ENCODE measurements at regions not wholly inside any gene's neighbourhood (a gene's known extent, or its start where the extent isn't known, plus 50 kb on each side); places are given as distances from the start of the nearest gene placed in this dataset.
"Not testable (repeated sequence)": the region's sequence is repeated elsewhere in the genome, so short reads cannot be mapped to it uniquely, and the experiment has no call there.

DNA sequence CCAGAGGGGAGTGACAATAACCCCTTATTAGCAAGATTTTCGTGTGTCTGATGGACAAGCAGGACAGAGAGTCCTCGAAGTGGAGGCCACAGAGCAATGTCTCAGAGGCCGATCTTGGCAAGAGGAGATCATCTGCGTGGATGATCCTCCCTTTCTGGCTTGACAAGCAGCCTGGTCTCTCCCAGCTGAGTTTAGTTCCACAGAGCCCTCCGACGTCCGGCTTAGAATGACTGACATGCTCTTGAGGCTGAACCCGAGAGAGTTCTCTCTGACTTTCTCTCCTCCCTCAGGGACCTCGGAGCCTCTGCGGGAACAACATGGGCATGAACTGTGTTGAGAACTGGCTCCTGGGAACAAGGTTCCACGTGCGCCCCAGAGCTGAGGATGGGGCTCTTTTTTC, 180.7 kb upstream of the PFKP start:
- Mint-ChIP-seq H3K4me1 (no peaks in the 10 kb centered on the region), H3K36me3 (no peaks in the 10 kb centered on the region), H3K4me3 (no peak overlapping the region), H3K27ac (no peak overlapping the region), H3K9me3 (no peaks in the 10 kb centered on the region)
- ATAC-seq (no peak), DNase-seq (ENCODE audit: low spot score in 2 of 2) (no peak)

- Mint-ChIP-seq H3K4me1 (no peaks in the 10 kb centered on the region), H3K27ac (no peak overlapping the region), H3K9me3 (no peaks in the 10 kb centered on the region), H3K36me3 (no peaks in the 10 kb centered on the region), H3K4me3 (no peak overlapping the region)
- ATAC-seq (no peak), DNase-seq (ENCODE audit: low spot score in 2 of 2) (no peak)
Observed at GRCh38 chr10:2885288-2886278, 181.8 kb upstream of the PFKP start.

DNA sequence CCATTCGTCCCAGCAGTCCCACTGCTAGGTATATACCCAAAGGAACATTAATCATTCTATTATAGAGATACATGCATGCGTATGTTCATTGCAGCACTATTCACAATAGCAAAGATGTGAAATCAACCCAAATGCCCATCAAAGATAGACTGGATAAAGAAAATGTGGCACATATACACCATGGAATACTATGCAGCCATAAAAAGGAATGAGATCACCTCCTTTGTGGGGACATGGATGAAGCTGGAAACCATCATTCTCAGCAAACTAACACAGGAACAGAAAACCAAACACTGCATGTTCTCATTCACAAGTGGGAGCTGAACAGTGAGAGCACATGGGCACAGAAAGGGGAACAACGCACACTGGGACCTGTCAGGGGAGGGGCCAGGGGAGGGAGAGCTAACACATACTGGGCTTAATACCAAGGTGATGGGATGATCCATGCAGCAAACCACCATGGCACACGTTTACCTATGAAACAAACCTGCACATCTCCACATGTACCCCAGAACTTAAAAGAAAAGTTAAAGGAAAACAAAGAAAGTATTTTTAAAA, 183.3 kb upstream of the PFKP start:
- not testable (repeated sequence) for H3K4me1 Mint-ChIP-seq; ATAC-seq; DNase-seq (ENCODE audit: low spot score in 2 of 2); H3K27ac Mint-ChIP-seq; H3K36me3 Mint-ChIP-seq; H3K4me3 Mint-ChIP-seq; H3K9me3 Mint-ChIP-seq

DNA sequence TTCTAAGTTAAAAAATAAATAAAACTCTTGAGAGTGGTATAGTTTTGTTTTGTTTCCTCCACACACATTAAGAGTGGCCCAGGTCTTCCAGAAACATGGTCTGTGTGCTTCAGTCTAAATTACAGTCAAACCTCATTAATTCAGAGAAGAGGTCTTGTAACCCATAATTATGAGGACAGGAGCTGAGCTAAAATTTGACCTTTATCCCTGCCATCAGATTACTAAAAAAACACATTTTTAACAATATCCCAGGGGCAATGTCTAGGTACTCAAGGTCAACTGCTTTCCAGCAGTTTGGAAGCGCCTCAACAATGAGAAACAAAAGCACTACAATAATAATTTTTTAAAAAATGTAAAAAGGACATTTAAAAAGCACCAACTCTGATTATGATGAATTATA, 184.1 kb upstream of the PFKP start:
- no peaks in the 10 kb centered on the region for H3K36me3 Mint-ChIP-seq
- H3K4me1 Mint-ChIP-seq = no peaks in the 10 kb centered on the region
- H3K4me3 Mint-ChIP-seq = no peak overlapping the region
- DNase-seq (ENCODE audit: low spot score in 2 of 2) (no peak), ATAC-seq (no peak)
- H3K27ac Mint-ChIP-seq = no peak overlapping the region
- no peaks in the 10 kb centered on the region for H3K9me3 Mint-ChIP-seq

DNA sequence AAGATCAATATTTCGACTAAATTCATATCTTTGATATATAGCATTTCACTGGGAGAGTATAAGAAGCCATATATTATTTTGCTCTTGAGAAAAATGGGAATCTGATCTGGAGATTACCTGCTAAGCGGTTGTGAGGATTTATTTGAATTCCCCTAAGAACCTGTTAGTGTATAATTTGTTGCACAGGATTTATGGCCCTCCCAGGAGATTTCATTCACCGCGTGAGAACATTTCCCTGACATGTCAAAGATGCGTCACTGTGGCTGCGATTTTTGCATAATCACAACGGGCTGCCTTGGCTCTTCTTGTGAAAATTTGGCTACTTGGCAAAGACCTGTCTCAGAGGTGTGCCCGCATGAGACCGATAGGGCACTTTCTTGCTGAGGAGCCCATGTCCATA, 184.7 kb upstream of the PFKP start:
- ATAC-seq (no peak), DNase-seq (ENCODE audit: low spot score in 2 of 2) (no peak)
- no peak overlapping the region for H3K4me3 Mint-ChIP-seq
- H3K36me3 Mint-ChIP-seq = no peaks in the 10 kb centered on the region
- H3K9me3 Mint-ChIP-seq = no peaks in the 10 kb centered on the region
- no peak overlapping the region for H3K27ac Mint-ChIP-seq
- no peaks in the 10 kb centered on the region for H3K4me1 Mint-ChIP-seq

GRCh38 chr10:2881720-2882620, 185.4 kb upstream of the PFKP start:
- no peaks in the 10 kb centered on the region for H3K4me1 Mint-ChIP-seq
- no peak for ATAC-seq
- no peak overlapping the region for H3K27ac Mint-ChIP-seq
- no peaks in the 10 kb centered on the region for H3K9me3 Mint-ChIP-seq
- H3K36me3 Mint-ChIP-seq = no peaks in the 10 kb centered on the region
- no peak for DNase-seq (ENCODE audit: low spot score in 2 of 2)
- H3K4me3 Mint-ChIP-seq = no peak overlapping the region

GRCh38 chr10:2880050-2880449, 187.3 kb upstream of the PFKP start:
- DNase-seq (ENCODE audit: low spot score in 2 of 2); ATAC-seq; H3K36me3 Mint-ChIP-seq; H3K4me3 Mint-ChIP-seq; H3K4me1 Mint-ChIP-seq; H3K27ac Mint-ChIP-seq; H3K9me3 Mint-ChIP-seq: not testable (repeated sequence)

- no peak for ATAC-seq
- H3K27ac Mint-ChIP-seq = no peak overlapping the region
Observed at GRCh38 chr10:2878818-2879217, 188.5 kb upstream of the PFKP start.

GRCh38 chr10:2876032-2876431, 191.3 kb upstream of the PFKP start:
- no peaks in the 10 kb centered on the region for H3K36me3 Mint-ChIP-seq

More at GRCh38 chr10:2878818-2879217, 188.5 kb upstream of the PFKP start:
- DNase-seq (ENCODE audit: low spot score in 2 of 2) = no peak
- H3K4me1 Mint-ChIP-seq = no peaks in the 10 kb centered on the region
- no peaks in the 10 kb centered on the region for H3K36me3 Mint-ChIP-seq
- H3K4me3 Mint-ChIP-seq = no peak overlapping the region
- H3K9me3 Mint-ChIP-seq = no peaks in the 10 kb centered on the region

GRCh38 chr10:2874963-2875362, 192.4 kb upstream of the PFKP start:
- DNase-seq (ENCODE audit: low spot score in 2 of 2) (no peak), ATAC-seq (no peak)
- no peak overlapping the region for H3K4me3 Mint-ChIP-seq
- H3K36me3 Mint-ChIP-seq = no peaks in the 10 kb centered on the region
- H3K4me1 Mint-ChIP-seq = no peaks in the 10 kb centered on the region
- no peaks in the 10 kb centered on the region for H3K9me3 Mint-ChIP-seq
- H3K27ac Mint-ChIP-seq = no peak overlapping the region

More at GRCh38 chr10:2876032-2876431, 191.3 kb upstream of the PFKP start:
- ATAC-seq (no peak), DNase-seq (ENCODE audit: low spot score in 2 of 2) (no peak)
- Mint-ChIP-seq H3K9me3 (no peaks in the 10 kb centered on the region), H3K27ac (no peak overlapping the region), H3K4me1 (no peaks in the 10 kb centered on the region), H3K4me3 (no peak overlapping the region)

DNA sequence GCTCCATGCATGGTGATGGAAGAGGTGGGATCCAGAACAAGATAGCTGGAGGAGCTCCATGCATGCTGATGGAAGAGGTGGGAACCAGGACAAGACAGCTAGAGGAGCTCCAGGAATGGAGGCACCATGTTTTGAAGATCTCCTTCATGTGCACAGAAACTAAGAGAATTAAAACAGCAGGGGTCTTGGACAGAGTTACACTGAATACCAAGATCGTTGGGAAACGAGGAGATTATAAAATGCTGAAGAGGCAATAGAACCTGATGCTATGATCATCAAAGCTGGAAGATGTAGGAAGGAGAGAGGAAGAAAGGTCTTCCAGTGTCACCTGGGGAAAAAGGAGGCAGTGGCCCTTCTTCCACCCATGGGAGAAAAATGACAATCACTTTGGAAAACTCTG, 193.6 kb upstream of the PFKP start:
- H3K36me3 Mint-ChIP-seq = no peaks in the 10 kb centered on the region
- no peak for ATAC-seq
- H3K27ac Mint-ChIP-seq = no peak overlapping the region
- H3K4me1 Mint-ChIP-seq = no peaks in the 10 kb centered on the region
- H3K9me3 Mint-ChIP-seq = no peaks in the 10 kb centered on the region
- DNase-seq (ENCODE audit: low spot score in 2 of 2) = no peak
- H3K4me3 Mint-ChIP-seq = no peak overlapping the region

DNA sequence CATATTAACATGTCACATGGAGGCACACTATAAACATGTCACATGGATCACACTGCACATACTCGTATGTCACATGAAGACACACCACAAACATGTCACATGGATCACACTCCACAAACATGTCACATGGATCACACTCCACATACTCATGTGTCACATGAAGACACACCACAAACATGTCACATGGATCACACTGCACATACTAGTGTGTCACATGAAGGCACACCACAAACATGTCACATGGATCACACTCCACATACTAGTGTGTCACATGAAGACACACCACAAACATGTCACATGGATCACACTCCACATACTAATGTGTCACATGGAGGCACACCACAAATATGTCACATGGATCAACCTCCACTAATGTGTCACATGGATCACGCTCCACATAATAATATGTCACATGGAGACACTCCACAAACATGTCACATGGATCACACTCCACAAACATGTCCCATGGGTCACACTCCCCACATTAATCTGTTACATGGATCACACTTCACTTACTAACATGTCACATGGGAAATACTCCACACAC, 195.6 kb upstream of the PFKP start:
- DNase-seq (ENCODE audit: low spot score in 2 of 2) = no peak

GRCh38 chr10:2870654-2871053, 196.7 kb upstream of the PFKP start:
- ATAC-seq = no peak
- Mint-ChIP-seq H3K36me3 (no peaks in the 10 kb centered on the region), H3K9me3 (no peaks in the 10 kb centered on the region), H3K4me1 (no peaks in the 10 kb centered on the region), H3K4me3 (no peak overlapping the region), H3K27ac (no peak overlapping the region)
- DNase-seq (ENCODE audit: low spot score in 2 of 2) = no peak

More for the DNA sequence above, 195.6 kb upstream of the PFKP start:
- no peaks in the 10 kb centered on the region for H3K36me3 Mint-ChIP-seq
- ATAC-seq = no peak
- no peak overlapping the region for H3K27ac Mint-ChIP-seq
- H3K9me3 Mint-ChIP-seq = no peaks in the 10 kb centered on the region
- no peak overlapping the region for H3K4me3 Mint-ChIP-seq
- no peaks in the 10 kb centered on the region for H3K4me1 Mint-ChIP-seq

DNA sequence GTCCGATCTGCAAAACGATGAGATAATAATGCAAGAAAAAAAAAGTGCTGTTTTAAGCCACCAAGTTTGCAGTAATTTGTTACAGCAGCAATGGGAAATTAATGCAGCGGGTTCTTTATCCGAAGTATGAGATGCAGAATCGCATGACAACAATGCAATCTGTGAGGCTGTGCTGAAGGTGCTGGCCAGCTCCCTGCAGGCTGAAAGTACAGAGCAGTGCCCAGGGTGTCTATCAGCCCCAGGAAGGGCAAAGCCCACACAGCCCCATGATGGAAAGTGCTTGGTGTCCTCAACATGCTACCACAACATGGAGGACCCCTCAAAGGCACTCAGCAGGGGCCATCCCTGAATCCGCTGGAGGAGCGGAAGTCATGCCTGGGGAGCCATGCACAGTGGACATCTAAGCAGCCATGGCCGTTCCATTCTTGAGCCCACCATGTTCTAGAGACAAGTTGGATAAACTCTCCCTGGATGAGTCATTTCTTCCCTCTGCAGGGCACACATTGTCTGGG, 199.5 kb upstream of the PFKP start:
- Mint-ChIP-seq H3K4me1 (no peaks in the 10 kb centered on the region), H3K9me3 (no peaks in the 10 kb centered on the region), H3K36me3 (no peaks in the 10 kb centered on the region), H3K27ac (no peak overlapping the region), H3K4me3 (no peak overlapping the region)
- no peak for ATAC-seq
- DNase-seq (ENCODE audit: low spot score in 2 of 2) = no peak

DNA sequence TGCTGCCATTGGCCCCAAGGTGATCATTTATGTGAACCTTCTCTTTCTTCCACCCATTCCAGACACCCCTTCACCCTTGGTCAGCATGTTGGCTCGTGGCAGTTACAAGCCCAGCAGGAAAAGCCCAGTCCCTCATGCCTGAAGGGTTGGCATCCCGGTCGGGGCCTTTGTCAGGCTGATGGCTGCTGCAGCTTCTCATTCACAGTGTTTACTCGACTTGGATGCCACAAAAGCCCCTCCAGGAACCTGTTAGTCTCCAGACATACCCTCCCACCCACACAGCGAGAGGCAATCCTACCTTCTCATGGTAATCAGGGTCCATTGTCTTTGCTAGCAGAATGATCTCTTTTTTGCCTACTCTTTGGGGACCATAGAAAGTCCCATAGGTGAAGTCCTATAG, 200.8 kb upstream of the PFKP start:
- no peak for DNase-seq (ENCODE audit: low spot score in 2 of 2)
- Mint-ChIP-seq H3K27ac (no peak overlapping the region), H3K4me1 (no peaks in the 10 kb centered on the region), H3K9me3 (no peaks in the 10 kb centered on the region), H3K4me3 (no peak overlapping the region), H3K36me3 (no peaks in the 10 kb centered on the region)
- ATAC-seq = no peak

Data from stimulated activated effector memory CD8-positive, alpha-beta T cell treated with anti-CD3 and anti-CD28 coated beads, Interleukin-12 subunit alpha, Interleukin-12 subunit beta, amount 100 ng/mL, for 72 hours (primary cell).